Caco-2 (cell line): ENCODE measurements at regions not wholly inside any gene's neighbourhood (a gene's known extent, or its start where the extent isn't known, plus 50 kb on each side); places are given as distances from the start of the nearest gene placed in this dataset.

Source experiments
- BruUV-seq: library from RNA; stranded (reverse); fragments of 400-500 nt; replicated peaks from 2 replicates; lab custom pipeline; 2021; lab: Mats Ljungman, UMichigan
- CTCF ChIA-PET: fragments of 300-600 bp; sonication (Branson Sonifier 250); formaldehyde crosslinking; loops from one replicate; lab custom pipeline; 2022; ENCODE audit warnings: antibody characterized with exemption; lab: Charles Lee
- POLR2A ChIA-PET: fragments of 300-600 bp; sonication (Branson Sonifier 250); formaldehyde crosslinking; loops from one replicate; lab custom pipeline; 2022; ENCODE audit warnings: antibody characterized with exemption; lab: Charles Lee
- DNase-seq, 2 experiments: peaks; one replicate each; pipeline versions ENCODE4 v3.0.0 to v3.0.0-alpha.2; 2020 to 2022
- H3K27me3 ChIP-seq: replicated peaks from 2 replicates; pipeline ENCODE4 v1.6.0; 2011; ENCODE audit warnings: low read length; ENCODE audit not compliant: control insufficient read depth, insufficient read depth
- H3K36me3 ChIP-seq: 2 replicates; pipeline ENCODE4 v1.5.1; 2011; ENCODE audit warnings: low read length; ENCODE audit not compliant: control insufficient read depth, insufficient read depth
- H3K4me1 ChIP-seq: fragments of 250-450 bp; sonication (Bioruptor Pico); 2 replicates; pipeline ENCODE4 v1.5.1; 2020; ENCODE audit warnings: mild to moderate bottlenecking
- H3K4me3 ChIP-seq: 2 replicates; pipeline ENCODE4 v1.5.1; 2011; ENCODE audit warnings: low read depth, mild to moderate bottlenecking, control low read depth, low read length
- H3K9me3 ChIP-seq: fragments of 250-450 bp; sonication (Bioruptor Pico); 2 replicates; pipeline ENCODE4 v1.5.1; 2020; ENCODE audit warnings: mild to moderate bottlenecking, moderate library complexity
- H3K27ac Mint-ChIP-seq: one replicate; pipeline ENCODE4 v1.8.0; 2022; ENCODE audit warnings: mixed read lengths; ENCODE audit not compliant: unreplicated experiment
- H3K27me3 Mint-ChIP-seq: one replicate; pipeline ENCODE4 v1.8.0; 2022; ENCODE audit warnings: mixed read lengths; ENCODE audit not compliant: insufficient read depth, unreplicated experiment
- H3K36me3 Mint-ChIP-seq: one replicate; pipeline ENCODE4 v1.8.0; 2022; ENCODE audit warnings: mild to moderate bottlenecking, mixed read lengths; ENCODE audit not compliant: insufficient read depth, unreplicated experiment
- H3K4me1 Mint-ChIP-seq: one replicate; pipeline ENCODE4 v1.8.0; 2022; ENCODE audit warnings: low read depth, mixed read lengths; ENCODE audit not compliant: unreplicated experiment
- H3K4me3 Mint-ChIP-seq: one replicate; pipeline ENCODE4 v1.8.0; 2022; ENCODE audit warnings: mild to moderate bottlenecking, moderate library complexity, mixed read lengths; ENCODE audit not compliant: unreplicated experiment
- H3K9me3 Mint-ChIP-seq: one replicate; pipeline ENCODE4 v1.8.0; 2022; ENCODE audit warnings: mixed read lengths; ENCODE audit not compliant: unreplicated experiment
- intact Hi-C: fragments of 100-400 bp; cut with micrococcal nuclease; formaldehyde crosslinking; loops from one replicate; pipeline ENCODE4 v1.10.0; 2022; ENCODE audit not compliant: unreplicated experiment
- TF ChIP-seq, protein P1 (sequence below), 2 experiments: fragments of 200-600 bp in 1 of 2; IDR thresholded peaks; 1 replicate in 1 of 2; 2 replicates in 1 of 2; pipeline versions ENCODE4 v1.5.1 to v1.8.0; 2011 to 2022; ENCODE audit warnings: antibody characterized with exemption in 1 of 2, control low read depth in 1 of 2, inconsistent platforms in 1 of 2, low read depth in 1 of 2, low read length in 1 of 2, mild to moderate bottlenecking in 1 of 2, moderate library complexity in 1 of 2; ENCODE audit not compliant: insufficient read depth in 1 of 2, severe bottlenecking in 1 of 2, unreplicated experiment in 1 of 2

- intact Hi-C loops, result no loop called here
- Mint-ChIP-seq H3K9me3 (no peaks in the 10 kb centered on the region), H3K4me3 (no peak overlapping the region), H3K27me3 (peaks cover 14% of the 10 kb centered on the region), H3K36me3 (no peaks in the 10 kb centered on the region), H3K27ac (no peak overlapping the region), H3K4me1 (no peaks in the 10 kb centered on the region)
- POLR2A ChIA-PET, result no interaction called here
- TF ChIP-seq, protein P1, sequence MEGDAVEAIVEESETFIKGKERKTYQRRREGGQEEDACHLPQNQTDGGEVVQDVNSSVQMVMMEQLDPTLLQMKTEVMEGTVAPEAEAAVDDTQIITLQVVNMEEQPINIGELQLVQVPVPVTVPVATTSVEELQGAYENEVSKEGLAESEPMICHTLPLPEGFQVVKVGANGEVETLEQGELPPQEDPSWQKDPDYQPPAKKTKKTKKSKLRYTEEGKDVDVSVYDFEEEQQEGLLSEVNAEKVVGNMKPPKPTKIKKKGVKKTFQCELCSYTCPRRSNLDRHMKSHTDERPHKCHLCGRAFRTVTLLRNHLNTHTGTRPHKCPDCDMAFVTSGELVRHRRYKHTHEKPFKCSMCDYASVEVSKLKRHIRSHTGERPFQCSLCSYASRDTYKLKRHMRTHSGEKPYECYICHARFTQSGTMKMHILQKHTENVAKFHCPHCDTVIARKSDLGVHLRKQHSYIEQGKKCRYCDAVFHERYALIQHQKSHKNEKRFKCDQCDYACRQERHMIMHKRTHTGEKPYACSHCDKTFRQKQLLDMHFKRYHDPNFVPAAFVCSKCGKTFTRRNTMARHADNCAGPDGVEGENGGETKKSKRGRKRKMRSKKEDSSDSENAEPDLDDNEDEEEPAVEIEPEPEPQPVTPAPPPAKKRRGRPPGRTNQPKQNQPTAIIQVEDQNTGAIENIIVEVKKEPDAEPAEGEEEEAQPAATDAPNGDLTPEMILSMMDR (IDR thresholded peaks at IDR 0.05; ENCODE audit: insufficient read depth in 1 of 2, low read depth in 1 of 2, low read length in 1 of 2, severe bottlenecking in 1 of 2, unreplicated experiment in 1 of 2), result no peak
- BruUV-seq, result no TSS peak
- H3K4me3 ChIP-seq, result no peak overlapping the region
- no peaks in the 10 kb centered on the region for H3K9me3 ChIP-seq
- CTCF ChIA-PET, result no interaction called here
- H3K4me1 ChIP-seq, result no peaks in the 10 kb centered on the region
- DNase-seq, result no peak
- H3K27me3 ChIP-seq, result no peaks in the 10 kb centered on the region
- H3K36me3 ChIP-seq, result no peaks in the 10 kb centered on the region
These were observed 221.1 kb upstream of the XYLT1 start for GRCh38 chr16:17691899-17692176.

- H3K4me1 Mint-ChIP-seq, result no peaks in the 10 kb centered on the region
- no peaks in the 10 kb centered on the region for H3K36me3 ChIP-seq
- H3K27me3 ChIP-seq, result no peaks in the 10 kb centered on the region
- ChIA-PET POLR2A (no interaction called here), CTCF (no interaction called here)
- no peaks in the 10 kb centered on the region for H3K9me3 Mint-ChIP-seq
- intact Hi-C loops, result no loop called here
- no peak for DNase-seq
- H3K4me3 ChIP-seq, result no peak overlapping the region
- no peaks in the 10 kb centered on the region for H3K4me1 ChIP-seq
- no peak overlapping the region for H3K4me3 Mint-ChIP-seq
- no peaks in the 10 kb centered on the region for H3K9me3 ChIP-seq
- TF ChIP-seq, protein P1 (IDR thresholded peaks at IDR 0.05; ENCODE audit: insufficient read depth in 1 of 2, low read depth in 1 of 2, low read length in 1 of 2, severe bottlenecking in 1 of 2, unreplicated experiment in 1 of 2), result no peak
- no peaks in the 10 kb centered on the region for H3K36me3 Mint-ChIP-seq
- no peak overlapping the region for H3K27ac Mint-ChIP-seq
- BruUV-seq, result no TSS peak
- H3K27me3 Mint-ChIP-seq, result peaks cover 14% of the 10 kb centered on the region
These were observed 220.5 kb upstream of the XYLT1 start for GRCh38 chr16:17691106-17691898.

GRCh38 chr16:17685447-17685846 is 214.7 kb upstream of the XYLT1 start:
- CTCF ChIA-PET, result no interaction called here

More at GRCh38 chr16:17685447-17685846, 214.7 kb upstream of the XYLT1 start:
- POLR2A ChIA-PET, result no interaction called here
- Histone ChIP-seq H3K9me3 (no peaks in the 10 kb centered on the region), H3K4me3 (no peak overlapping the region), H3K36me3 (no peaks in the 10 kb centered on the region), H3K27me3 (no peaks in the 10 kb centered on the region), H3K4me1 (no peaks in the 10 kb centered on the region)
- Mint-ChIP-seq H3K4me3 (no peak overlapping the region), H3K9me3 (peaks cover 3% of the 10 kb centered on the region), H3K27me3 (peaks cover 12% of the 10 kb centered on the region), H3K36me3 (no peaks in the 10 kb centered on the region), H3K27ac (no peak overlapping the region), H3K4me1 (no peaks in the 10 kb centered on the region)
- no peak for DNase-seq
- no TSS peak for BruUV-seq
- intact Hi-C loops, result no loop called here
- TF ChIP-seq, protein P1 (IDR thresholded peaks at IDR 0.05; ENCODE audit: insufficient read depth in 1 of 2, low read depth in 1 of 2, low read length in 1 of 2, severe bottlenecking in 1 of 2, unreplicated experiment in 1 of 2), result no peak
